Activated gamma-delta T cell (primary cell): ENCODE measurements at regions not wholly inside any gene's neighbourhood (a gene's known extent, or its start where the extent isn't known, plus 50 kb on each side); places are given as distances from the start of the nearest gene placed in this dataset.

Experiments
- DNase-seq: peaks from one replicate; lab custom pipeline; 2025; lab: John Stamatoyannopoulos, UW

DNA sequence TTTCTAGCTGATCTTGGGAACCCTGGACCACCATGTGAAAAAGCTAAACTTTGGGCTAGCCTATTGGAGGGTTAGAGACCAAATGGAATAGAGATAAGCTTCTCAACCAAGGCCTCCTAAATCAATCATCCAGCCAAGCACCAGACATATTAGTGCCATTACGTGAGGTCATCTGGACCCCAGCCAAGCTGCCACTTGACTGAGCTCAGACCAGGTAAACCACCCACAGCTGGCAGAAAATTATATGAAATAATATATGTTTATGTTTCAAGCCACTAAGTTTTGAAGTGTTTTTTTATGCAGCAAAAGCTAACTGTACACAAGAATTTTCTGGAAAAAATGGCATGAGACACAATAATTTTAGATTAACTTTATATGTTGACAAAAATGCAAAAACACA is 82.6 kb upstream of the PCGF5 start:
- DNase-seq: no peak

DNA sequence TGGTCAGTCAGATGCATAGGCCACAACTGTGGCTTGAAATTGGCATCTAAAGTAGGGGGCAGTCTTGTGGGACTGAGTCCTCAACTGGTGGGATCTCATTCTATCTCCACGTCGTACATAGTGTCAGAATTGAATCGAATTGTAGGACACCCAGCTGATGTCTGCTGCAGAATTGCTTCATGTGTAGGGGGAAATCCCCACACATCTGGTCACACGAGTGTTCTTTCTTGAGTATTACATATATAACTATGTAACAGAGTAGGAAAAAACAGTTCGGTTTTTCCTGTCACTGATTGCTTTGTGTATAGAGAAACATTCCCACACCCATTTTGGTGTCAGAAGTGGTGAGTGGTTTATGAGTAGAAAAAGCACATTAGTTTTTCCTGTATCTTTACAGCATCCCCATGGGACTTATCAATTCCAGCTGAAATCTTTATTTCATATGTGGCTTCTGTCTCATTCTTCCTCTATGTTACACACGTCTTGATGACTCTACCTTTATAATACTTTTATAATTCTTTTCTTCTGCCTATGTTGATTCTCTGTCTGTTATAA is 79.4 kb upstream of the PCGF5 start:
- no peak for DNase-seq

DNA sequence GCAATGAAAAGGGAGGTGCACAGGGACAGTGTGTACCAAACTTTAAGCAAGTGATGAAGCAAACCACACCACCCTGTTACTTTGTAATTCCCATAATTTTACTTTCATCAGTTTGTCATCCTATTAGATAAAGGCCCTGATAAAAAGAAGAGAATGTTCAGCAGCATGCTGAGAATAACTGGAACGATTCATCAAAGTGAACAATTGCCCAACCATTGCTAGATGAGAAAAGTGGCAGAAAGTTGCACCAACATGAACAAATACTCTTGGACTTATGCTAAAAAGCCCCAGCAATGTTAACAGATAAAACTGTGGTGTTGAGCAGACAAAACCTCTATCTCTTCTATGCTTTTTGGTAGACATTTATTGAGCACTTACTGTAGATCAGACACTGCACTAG is 75.5 kb upstream of the PCGF5 start:
- no peak for DNase-seq

DNA sequence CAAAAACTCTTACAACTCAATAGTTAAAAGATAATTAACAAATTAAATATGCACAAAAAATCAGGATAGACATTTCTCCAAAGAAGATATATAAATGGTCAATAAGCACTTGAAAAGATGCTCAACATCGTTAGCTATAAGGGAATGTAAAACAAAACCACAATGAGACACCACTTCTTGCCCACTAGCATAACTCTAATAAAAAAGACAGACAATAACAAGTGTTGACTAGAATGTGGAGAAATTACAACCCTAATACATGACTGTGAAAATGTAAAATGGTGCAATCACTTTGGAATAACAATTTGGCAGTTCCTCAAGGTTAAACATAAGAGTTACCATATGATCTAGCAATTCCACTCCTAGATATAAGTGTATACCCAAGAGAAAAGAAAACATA is 74.3 kb upstream of the PCGF5 start:
- no peak for DNase-seq

DNA sequence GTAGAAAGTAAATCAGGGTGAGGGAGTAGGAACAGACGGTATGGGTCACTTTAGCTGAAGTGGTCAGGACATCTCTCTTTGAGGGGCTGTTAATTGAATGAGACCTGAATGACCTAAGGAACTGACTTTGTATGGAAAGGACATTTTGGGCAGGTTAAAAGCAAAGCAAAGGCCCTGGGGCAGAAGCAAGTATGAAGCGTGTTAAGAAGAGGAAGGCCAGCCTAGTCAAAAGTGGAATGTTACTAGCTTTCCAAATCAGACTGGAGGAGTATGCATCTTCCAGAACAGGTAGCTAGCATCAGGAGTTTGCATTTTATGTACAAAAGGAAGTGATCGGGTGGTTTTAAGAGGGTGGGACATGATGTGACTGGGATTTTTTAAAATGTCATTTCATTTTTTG is 70.9 kb upstream of the PCGF5 start:
- no peak for DNase-seq

DNA sequence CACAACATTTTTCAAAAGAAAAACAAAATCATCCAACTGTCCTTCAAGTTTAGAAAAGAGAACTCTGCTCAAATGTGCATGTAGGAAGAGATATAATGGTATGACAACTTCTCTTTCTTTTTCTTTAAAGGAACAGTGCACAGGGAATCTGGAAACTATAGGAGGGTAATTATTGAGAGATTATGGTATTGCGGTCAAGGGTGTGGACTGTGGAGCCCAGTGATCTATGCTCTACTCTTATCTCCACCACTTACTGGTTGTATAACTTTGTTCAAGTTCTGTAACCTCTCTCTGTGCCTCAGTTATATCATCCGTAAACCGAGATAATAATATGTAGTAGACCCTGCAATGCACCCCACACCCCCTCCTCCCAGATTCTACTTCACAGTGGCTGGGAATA is 69.8 kb upstream of the PCGF5 start:
- DNase-seq: no peak

DNA sequence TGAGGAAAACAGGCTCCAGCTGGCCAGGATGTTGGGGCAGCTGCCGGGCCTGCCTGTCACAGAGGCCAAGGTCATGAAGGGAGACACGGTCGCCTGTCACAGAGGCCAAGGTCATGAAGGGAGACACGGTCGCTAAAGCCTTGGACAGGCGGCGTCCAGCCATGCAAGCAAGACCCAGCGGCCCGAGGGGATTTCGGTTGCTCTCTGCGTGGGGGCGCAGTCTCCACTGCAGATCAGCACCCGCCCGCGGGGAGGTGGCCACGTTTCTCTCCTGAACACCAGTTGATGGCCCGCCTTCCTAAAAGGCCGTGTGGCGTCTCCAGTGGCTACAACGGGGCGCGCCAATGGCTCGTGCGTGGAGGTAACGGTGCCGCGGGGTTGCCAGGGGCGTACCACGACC is 67.0 kb upstream of the PCGF5 start:
- no peak for DNase-seq

DNA sequence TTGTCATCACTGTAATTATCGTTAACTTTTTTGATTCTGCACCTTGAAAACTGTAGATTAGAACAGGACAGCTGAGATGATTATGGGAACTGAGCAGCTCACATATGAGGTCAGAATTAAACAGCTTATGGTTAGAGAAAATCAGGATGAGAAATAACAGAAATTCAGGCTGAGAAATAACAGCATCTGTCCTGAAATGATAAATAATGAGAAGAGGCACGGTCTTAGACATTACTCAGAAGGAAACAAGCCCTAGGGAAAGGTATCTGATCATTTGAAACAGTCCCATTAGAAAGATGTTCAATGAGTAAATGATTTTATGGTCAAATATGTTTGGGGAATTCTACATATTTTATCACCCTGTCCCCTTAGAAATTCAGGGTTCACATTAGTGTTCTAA is 65.6 kb upstream of the PCGF5 start:
- DNase-seq: no peak

DNA sequence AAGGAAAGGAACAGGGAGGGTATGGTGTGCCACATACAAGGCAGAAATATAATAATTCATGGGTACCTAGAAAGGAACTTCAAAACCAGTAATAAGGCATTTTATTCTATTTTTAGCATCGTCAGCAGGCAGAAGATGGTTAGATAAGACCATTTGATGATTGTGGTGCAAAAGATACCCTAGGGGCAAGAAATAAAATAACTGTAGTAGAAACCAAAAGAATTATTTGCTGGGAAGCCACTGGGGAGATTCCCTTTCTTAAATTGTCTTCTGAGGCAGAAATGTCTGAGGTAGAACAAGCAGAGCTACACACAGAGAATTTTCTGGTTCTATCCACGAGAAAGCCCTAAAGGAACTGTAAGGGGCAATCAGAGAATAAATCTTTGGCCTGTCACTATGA is 64.3 kb upstream of the PCGF5 start:
- no peak for DNase-seq

DNA sequence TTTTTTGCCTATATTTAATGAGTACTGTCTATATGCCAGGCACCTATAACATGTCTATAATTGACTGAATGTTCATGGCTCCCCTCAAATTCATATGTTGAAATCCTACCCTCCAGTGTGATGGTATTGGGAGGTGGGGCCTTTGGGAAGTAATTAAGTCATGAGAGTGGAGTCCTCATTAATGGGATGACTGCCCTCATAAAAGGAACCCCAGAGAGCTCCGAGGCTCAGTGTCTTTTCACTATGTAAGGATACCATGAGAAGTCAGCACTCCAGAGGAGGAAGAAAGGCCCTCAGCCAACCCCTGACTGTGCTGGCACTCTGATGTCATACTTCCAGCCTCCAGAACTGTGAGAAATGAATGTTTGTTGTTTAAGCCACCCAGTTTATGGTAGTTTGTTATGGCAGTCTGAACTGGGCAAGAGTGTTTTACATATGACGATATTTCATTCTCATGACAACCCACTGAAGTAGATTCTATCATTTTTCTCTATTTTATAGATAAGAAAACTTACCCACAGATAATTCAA is 61.1 kb upstream of the PCGF5 start:
- DNase-seq: no peak

DNA sequence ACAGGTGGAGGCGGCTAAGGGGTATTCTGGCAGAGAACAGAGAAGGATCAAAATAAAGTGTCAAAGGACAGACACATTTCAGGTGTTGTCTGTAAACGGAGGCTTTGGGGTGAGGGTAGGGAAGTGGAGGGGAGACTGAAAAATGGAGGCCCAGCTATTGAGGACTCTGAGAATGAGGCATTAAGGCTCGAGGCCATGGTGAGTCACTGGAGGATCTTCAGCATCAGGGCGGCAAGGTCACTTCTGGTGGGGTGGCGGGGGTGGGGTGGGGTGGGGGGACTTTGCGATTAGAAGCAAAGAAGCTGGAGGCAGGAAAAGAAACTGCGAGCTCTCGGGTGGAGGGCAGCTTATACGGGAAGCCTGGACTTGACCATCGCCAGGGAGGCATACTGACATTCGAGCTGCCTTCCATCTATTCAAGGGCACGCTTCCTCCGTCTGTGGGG is 58.4 kb upstream of the PCGF5 start:
- no peak for DNase-seq

DNA sequence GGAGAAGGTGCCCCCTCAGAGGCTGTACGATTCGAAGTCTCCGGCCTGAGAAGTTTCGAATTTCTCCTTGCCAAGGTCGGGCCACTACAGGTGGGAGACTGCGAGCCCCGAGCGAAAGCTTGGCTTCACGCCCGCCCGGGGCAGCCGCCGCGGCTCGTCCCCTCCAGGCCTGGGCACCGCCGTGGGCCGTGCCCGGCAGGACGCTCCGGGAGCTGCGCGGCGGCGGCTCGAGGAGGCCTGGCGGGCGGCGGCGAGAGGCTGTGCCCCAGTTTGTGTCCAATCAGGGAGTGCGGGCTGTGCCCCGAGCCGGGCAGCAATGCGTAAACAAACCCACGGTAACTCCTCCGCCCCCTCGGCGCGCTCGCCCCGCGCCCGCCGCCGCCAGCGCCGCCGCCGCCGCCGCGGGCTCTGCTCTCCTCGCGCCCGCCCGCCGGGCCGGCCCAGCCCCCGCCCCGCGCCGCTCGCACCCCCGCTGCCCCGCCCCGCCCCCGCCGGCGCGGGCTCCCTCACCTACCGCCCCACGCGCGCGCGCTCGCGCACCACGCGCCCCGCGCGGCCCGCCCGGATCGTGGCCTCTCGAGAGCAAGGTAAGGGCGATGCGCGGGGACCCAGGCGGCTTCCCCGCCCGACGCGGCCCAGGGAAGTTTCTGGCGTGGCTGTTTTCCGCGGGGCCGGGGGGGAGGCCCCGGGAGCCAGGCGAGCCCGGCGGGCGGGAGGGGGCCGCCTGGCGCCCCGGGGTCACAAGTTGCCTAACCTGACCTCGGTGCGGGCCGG is 57.8 kb upstream of the PCGF5 start:
- DNase-seq: peak; percentile 85

DNA sequence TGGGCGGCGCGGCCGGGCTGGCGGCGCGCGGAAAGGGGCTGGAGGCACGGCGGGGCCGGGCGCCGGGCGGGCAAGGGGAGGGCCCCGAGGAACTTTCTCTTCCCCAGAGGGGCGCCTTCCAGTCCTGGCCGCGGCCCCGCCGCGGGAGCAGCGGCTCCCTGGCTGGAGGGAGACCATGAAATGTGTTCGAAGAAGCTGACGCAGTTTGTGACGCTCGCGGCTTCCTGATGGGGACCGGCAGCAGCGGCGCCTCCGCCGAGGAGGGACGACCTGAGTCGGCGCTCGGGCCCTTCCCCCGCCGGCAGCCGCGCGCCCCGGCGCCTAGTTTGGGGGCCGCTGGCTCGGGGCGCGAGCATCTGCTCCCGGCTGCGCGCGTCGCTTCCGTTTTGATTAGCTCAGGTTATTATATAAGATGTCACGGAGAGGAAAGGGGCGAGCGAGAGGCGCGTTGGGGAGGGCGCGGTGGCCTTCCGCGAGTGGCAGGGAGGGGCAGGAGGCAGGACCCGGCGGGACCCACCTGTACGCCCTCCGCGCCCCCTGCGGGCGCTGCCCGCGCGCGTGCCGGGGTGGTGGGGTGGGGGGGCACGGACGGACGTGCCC is 57.1 kb upstream of the PCGF5 start:
- peak; percentile 76 for DNase-seq

DNA sequence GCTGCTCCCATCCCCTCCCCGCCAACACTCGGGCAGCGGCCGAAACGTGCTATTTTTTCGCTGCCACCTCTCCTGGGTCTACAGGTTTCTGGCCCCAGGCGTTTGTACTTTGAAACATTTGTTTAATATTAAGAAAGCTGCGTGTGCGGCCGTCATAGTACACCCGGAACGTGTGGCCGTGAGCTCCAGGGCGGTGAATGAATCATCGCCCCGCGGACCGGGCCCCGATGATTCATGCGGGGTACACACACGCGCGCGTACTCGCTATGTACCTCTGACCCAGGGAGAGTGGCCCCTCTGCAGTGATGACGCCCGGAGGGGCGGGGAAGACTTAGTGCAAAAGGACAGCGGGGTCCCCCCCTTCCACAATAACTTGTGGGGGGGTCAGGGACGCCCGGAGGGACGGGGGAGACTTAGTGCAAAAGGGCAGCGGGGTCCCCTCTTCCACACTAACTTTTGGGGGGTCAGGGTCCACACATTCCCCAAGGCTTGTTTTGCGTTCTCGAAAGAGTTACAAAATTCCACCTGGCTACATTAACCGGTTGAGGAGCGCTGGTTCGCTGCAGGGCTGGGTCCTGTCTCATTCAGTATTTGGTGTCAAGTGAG is 56.5 kb upstream of the PCGF5 start:
- peak; percentile 52 for DNase-seq

DNA sequence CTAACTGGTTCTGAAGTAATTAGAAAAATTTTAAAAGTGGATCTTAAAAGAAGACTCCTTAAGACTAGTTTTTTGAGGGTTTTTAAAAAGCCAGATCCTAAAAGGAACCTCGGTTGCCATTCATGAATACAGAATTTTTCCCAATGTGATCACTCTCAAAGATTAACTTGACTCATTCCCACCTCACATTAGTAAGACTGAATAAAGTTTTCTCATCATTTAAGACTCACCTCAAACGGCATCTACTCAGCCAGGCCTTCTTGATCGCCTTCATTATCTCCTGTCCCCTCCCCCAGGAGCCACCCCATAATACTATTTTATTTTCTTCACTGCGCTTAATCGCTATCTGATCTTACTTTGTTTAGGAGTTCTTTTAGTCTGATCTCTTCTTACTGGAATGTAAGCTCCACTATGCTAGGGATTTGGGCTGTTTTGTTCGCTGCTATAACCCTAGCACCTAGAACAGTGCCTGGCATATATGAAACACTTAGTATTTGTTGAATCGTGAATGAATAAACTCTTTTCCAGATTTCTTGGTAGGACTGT is 55.9 kb upstream of the PCGF5 start:
- DNase-seq: no peak

DNA sequence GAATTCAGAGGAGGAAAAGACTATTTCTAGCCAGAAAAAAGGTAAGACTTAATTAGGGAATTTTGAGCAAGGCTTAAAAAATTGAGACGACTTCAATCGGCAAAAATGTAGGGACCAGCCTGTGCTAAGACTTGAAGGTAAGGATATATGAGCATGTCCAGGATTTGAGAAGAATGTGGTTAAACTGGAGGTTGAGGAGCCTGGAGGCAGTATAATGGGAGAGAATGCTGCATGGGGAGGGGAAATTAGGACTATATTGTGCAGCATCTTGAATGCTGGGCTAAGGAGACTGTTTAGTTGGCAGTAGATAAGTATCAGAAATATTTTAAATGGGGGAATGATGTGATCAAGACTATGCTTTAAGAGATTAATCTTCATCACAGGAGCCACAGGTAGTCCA is 53.1 kb upstream of the PCGF5 start:
- no peak for DNase-seq

DNA sequence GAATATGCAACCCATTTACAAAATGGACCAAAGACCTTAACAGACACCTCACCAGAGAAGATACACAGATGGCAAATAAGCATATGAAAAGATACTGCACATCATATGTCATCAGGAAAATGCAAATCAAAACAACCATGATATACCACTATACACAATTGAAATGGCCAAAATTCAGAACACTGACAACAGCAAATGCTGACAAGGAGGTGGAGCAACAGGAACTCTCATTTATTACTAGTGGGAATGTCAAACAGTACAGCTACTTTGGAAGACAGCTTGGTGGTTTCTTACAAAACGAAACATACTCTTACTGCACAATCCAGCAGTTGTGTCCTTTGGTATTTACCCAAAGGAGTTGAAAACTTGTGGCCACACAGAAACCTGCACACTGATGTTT is 50.0 kb upstream of the PCGF5 start:
- DNase-seq: no peak
